ENCODE measurements at regions not wholly inside any gene's neighbourhood (a gene's known extent, or its start where the extent isn't known, plus 50 kb on each side); places are given as distances from the start of the nearest gene placed in this dataset.

GRCh38 chr2:116645155-116645554 lies 1169.3 kb upstream of the DDX18 start:
- Histone ChIP-seq H3K27me3 (ENCODE audit: control insufficient read depth, insufficient read depth, low read length) (no peaks in the 10 kb centered on the region), H3K27ac (ENCODE audit: low read depth, low read length) (no peak overlapping the region), H3K4me3 (ENCODE audit: low read depth, low read length) (no peak overlapping the region), H3K9me3 (ENCODE audit: control insufficient read depth, insufficient read depth, low read length) (no peaks in the 10 kb centered on the region)
- CTCF ChIA-PET, result no interaction called here
- no peak for TF ChIP-seq CTCF (IDR thresholded peaks at IDR 0.05; ENCODE audit: low read depth, low read length)
- DNase-seq (ENCODE audit: low read depth, low spot score), result no peak
- POLR2A ChIA-PET, result no interaction called here

GRCh38 chr2:116668691-116669090 lies 1145.8 kb upstream of the DDX18 start:
- Histone ChIP-seq H3K27me3 (ENCODE audit: control insufficient read depth, insufficient read depth, low read length) (no peaks in the 10 kb centered on the region), H3K9me3 (ENCODE audit: control insufficient read depth, insufficient read depth, low read length) (peaks cover 3% of the 10 kb centered on the region), H3K27ac (ENCODE audit: low read depth, low read length) (no peak overlapping the region), H3K4me3 (ENCODE audit: low read depth, low read length) (no peak overlapping the region)
- POLR2A ChIA-PET, result no interaction called here
- no peak for TF ChIP-seq CTCF (IDR thresholded peaks at IDR 0.05; ENCODE audit: low read depth, low read length)
- DNase-seq (ENCODE audit: low read depth, low spot score), result no peak
- CTCF ChIA-PET, result no interaction called here

GRCh38 chr2:116669782-116670181 lies 1144.7 kb upstream of the DDX18 start:
- no peaks in the 10 kb centered on the region for H3K27me3 ChIP-seq (ENCODE audit: control insufficient read depth, insufficient read depth, low read length)
- DNase-seq (ENCODE audit: low read depth, low spot score), result no peak
- H3K4me3 ChIP-seq (ENCODE audit: low read depth, low read length), result no peak overlapping the region
- TF ChIP-seq CTCF (IDR thresholded peaks at IDR 0.05; ENCODE audit: low read depth, low read length), result no peak
- no peak overlapping the region for H3K27ac ChIP-seq (ENCODE audit: low read depth, low read length)
- CTCF ChIA-PET, result no interaction called here
- H3K9me3 ChIP-seq (ENCODE audit: control insufficient read depth, insufficient read depth, low read length), result peaks cover 3% of the 10 kb centered on the region
- POLR2A ChIA-PET, result no interaction called here

GRCh38 chr2:116674188-116674587 lies 1140.3 kb upstream of the DDX18 start:
- no peak for DNase-seq (ENCODE audit: low read depth, low spot score)
- H3K9me3 ChIP-seq (ENCODE audit: control insufficient read depth, insufficient read depth, low read length), result 0 out of 2 replicates have a peak, but pooled peaks cover 2% of the 10 kb centered on the region
- TF ChIP-seq CTCF (IDR thresholded peaks at IDR 0.05; ENCODE audit: low read depth, low read length), result no peak
- H3K27ac ChIP-seq (ENCODE audit: low read depth, low read length), result no peak overlapping the region
- H3K4me3 ChIP-seq (ENCODE audit: low read depth, low read length), result no peak overlapping the region
- CTCF ChIA-PET, result no interaction called here
- POLR2A ChIA-PET, result interaction anchor here (0.5 kb wide), 1 partner anchor 14 kb away, joined by 4 read pairs; no protein-coding TSS in a partner anchor
- H3K27me3 ChIP-seq (ENCODE audit: control insufficient read depth, insufficient read depth, low read length), result no peaks in the 10 kb centered on the region

- no peak overlapping the region for H3K27ac ChIP-seq (ENCODE audit: low read depth, low read length)
- no peak overlapping the region for H3K4me3 ChIP-seq (ENCODE audit: low read depth, low read length)
- 0 out of 2 replicates have a peak, but pooled peaks cover 2% of the 10 kb centered on the region for H3K9me3 ChIP-seq (ENCODE audit: control insufficient read depth, insufficient read depth, low read length)
- no peaks in the 10 kb centered on the region for H3K27me3 ChIP-seq (ENCODE audit: control insufficient read depth, insufficient read depth, low read length)
- no peak for TF ChIP-seq CTCF (IDR thresholded peaks at IDR 0.05; ENCODE audit: low read depth, low read length)
- CTCF ChIA-PET, result no interaction called here
- POLR2A ChIA-PET, result no interaction called here
- DNase-seq (ENCODE audit: low read depth, low spot score), result no peak
These were observed 1137.7 kb upstream of the DDX18 start for GRCh38 chr2:116676776-116677175.

Data from AG04450 (cell line).